CD4-positive, alpha-beta T cell treated with Interleukin-4 for 1 hour (primary cell): ENCODE measurements at regions not wholly inside any gene's neighbourhood (a gene's known extent, or its start where the extent isn't known, plus 50 kb on each side); places are given as distances from the start of the nearest gene placed in this dataset.

Experiments
- DNase-seq, 2 donors: peaks; one replicate each; pipeline ENCODE4 v3.0.0-alpha.2; 2020 to 2022

GRCh38 chr2:4518596-4518995, 815.2 kb downstream of the DCDC2C start:
- DNase-seq: no peak

GRCh38 chr2:4522498-4523421, 819.4 kb downstream of the DCDC2C start:
- no peak for DNase-seq

DNA sequence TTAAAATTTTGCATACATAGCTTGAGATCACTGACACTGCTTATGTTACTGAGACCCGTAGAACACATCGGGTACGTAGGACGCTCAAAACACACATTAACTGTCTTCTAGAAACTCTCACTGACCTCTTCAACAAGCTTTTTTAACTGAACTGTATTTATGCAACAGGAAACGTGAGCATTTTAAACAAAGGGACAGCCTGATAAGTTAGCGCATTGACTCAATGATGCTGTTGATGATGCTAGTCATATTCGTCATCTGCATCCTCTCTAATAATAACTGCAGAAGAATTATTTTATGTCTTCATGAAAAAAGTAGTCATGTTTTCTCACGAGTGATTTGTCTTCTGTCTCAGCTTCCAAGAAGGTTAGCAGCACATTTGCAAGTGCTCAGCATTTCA, 824.0 kb downstream of the DCDC2C start:
- DNase-seq: no peak

DNA sequence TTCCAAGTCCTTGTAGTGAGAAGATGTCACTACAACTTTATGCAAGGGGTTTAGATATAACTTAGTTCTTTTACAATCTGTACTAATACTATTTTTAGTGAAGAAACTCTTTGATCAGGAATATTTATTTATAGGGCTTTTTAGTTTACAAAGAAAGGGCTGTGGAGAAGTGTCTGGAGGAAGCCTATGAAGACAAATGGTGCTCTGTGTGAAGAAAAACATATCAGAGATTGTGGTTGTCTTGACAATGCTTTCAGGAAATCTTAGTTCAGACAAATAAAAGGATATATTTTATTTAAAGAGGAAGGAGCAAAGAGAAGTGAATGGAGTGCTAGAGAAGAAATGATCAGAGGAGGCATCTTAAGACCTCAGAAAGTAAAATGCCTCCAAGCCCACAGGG, 824.9 kb downstream of the DCDC2C start:
- DNase-seq: no peak

- no peak for DNase-seq
Measured at GRCh38 chr2:4528773-4529172, 825.4 kb downstream of the DCDC2C start.

GRCh38 chr2:4529738-4530137, 826.4 kb downstream of the DCDC2C start:
- DNase-seq: no peak

DNA sequence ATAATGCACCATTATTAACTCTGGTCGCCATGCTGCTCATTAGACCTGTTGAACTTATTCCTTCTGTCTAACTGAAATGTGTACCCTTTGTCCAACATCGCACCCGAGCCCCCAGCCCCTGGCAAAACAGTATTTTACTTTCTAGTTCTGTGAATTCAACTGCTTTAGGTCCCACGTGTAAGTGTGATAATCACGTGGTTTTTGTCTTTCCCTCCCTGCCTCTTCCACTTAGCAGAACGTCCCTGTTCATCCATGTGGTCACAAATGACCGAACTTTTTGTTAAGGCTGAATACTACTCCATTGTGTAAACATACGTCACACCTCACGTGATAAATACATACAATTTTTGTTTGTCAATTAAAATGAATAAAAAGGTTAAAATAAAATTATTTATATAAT, 826.9 kb downstream of the DCDC2C start:
- DNase-seq: no peak

GRCh38 chr2:4533806-4534205, 830.4 kb downstream of the DCDC2C start:
- DNase-seq: no peak

GRCh38 chr2:4539121-4539520, 835.7 kb downstream of the DCDC2C start:
- no peak for DNase-seq

GRCh38 chr2:4549666-4550210, 846.4 kb downstream of the DCDC2C start:
- no peak for DNase-seq

DNA sequence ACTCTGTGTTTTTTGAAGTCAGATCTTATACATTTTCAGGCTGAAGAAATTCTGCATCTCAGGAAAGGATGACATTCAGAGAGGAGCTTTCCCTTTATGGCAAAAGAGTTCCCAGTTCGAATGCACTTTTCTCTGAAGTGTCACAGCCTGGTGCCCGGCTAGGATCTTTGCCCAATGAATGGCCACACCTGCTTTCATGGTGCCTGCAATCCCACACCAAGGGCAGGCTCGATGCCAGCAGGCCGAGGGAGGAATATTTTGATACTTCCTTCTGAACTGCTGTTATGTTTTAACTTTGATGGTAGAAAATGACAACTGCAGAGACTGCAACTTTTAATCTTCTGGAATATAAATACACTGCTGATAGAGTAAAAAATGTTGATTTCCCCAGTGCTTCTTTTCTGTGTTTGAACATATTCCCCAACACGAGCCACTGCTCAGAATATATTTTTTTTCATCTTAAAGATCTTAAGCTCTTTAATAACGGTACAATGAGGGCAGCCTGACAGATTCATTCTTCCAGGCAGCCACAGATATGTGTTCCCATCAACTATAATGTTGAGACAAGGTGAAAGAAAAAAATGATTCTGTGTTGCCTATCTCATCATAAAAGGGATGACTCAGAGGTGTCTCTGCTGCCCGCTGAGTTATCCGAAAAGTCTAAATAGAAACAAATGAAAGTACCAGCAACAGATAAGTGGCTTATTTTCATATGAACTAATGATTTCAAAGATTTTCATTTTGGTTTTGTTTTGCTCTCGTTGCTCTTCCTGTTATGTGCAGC, 848.5 kb downstream of the DCDC2C start:
- DNase-seq: no peak

DNA sequence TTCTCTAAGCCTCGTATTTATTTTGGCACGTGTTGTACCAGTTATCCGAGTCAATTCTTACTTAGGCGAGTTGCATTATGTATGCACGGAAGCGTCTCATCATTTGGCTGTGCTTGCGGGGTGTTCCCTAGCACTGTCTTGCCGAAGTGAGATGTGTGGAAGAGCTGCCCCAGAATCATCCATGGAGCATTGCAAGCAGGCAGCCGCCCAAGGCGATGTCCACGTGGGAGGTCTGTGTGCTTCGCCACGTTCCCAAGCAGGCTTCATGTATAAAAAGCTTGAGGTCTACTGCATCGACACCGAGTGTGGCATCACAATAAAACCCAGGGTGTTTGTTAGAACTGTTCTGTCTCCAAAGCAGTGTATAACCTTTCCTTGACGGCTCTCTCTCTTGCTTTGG, 849.9 kb downstream of the DCDC2C start:
- no peak for DNase-seq

- no peak for DNase-seq
Measured at GRCh38 chr2:4556135-4556896, 852.9 kb downstream of the DCDC2C start.

DNA sequence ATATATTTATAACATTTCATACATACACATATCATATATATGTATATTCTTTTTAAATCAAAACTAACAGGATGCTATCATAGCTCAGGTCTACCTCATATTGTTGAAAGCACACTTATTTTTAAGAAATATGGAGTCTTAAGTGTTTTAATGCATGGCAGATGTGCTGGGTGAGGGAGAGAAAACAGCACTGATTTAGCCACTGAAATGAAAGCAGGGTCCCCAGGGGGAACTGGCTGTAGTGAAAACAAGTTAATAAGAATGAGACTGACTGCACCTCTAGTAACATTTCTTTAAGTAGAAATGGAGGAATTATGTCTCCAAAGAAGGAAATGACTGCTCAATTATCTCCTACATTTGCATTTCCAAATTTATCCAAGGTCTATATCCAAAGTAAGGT, 857.8 kb downstream of the DCDC2C start:
- no peak for DNase-seq

DNA sequence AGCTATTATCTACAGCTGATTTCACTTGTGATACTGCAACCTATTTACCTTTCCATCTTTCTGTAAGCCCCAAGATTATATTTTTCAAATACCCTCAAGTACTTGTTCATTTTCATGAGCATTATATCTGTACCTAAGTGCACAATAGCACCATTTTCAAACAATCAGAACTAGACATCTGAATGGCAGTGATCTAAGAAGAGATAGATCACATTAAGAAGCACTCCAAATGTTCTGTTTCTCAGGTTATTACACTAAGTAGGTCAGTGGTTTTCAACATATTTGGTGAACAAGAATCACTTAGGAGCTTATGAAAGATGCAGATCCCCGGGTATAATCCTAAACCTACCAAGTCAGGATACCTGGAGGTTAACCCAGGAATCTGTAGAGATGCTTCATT, 872.7 kb downstream of the DCDC2C start:
- no peak for DNase-seq

- no peak for DNase-seq
Measured at GRCh38 chr2:4579977-4580376, 876.6 kb downstream of the DCDC2C start.

GRCh38 chr2:4585057-4585635, 881.8 kb downstream of the DCDC2C start:
- DNase-seq: no peak

DNA sequence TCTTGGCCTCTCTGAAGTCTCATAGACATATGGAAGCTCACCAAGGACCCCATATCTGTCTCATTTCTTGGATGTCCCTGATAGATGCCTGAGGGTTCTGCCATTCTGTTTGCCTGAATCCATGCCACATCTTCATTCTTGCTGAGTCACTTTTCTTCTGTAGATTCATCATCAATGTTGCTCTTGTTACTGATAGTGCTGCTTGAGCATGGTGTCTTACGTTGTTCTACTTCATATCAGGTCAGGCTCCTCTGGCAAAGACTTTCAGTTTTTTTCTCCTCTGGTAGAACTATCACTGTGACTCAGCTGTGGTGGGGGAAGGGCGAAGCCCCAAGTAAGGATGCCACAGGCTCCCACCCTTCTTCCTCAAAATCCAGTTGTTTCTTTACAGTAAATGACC, 885.2 kb downstream of the DCDC2C start:
- no peak for DNase-seq

- no peak for DNase-seq
Measured at GRCh38 chr2:4591261-4591660, 887.9 kb downstream of the DCDC2C start.

GRCh38 chr2:4597400-4597799, 894.0 kb downstream of the DCDC2C start:
- DNase-seq: no peak

DNA sequence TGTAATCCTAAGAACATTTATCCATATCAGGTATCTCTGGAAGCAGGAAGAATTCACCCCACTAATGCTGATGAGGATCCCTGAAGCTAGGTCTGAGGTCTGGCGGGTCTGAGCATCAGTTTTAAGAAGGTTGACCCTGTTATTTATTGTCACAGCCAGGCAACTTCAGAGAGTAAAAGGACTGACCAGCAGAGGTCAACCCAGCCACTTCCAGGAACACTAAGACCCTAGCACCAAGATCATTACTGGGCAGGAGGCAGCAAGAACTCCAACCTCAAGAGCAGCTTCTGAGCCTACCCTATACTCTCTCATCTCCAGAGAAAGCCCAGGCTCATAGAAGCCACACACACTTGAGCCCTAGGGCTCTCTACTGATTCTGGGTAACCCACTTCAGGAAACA, 901.4 kb downstream of the DCDC2C start:
- DNase-seq: no peak

GRCh38 chr2:4618141-4618540, 914.8 kb downstream of the DCDC2C start:
- no peak for DNase-seq
